Prostate gland (tissue), 2 donors: ENCODE measurements at regions not wholly inside any gene's neighbourhood (a gene's known extent, or its start where the extent isn't known, plus 50 kb on each side); places are given as distances from the start of the nearest gene placed in this dataset.

Experiments used
- CTCF ChIP-seq, 4 experiments: fragments of 200-600 bp in 2 of 4; fragments of 450-650 bp in 2 of 4; sonication (generic) in 2 of 4; IDR thresholded peaks; 1 replicate in 3 of 4; 2 replicates in 1 of 4; pipeline ENCODE4 v1.5.1; 2016 to 2019; ENCODE audit warnings: antibody characterized with exemption in 4 of 4, mild to moderate bottlenecking in 2 of 4, moderate library complexity in 2 of 4
- POLR2A ChIP-seq: fragments of 450-650 bp; IDR thresholded peaks from one replicate; pipeline ENCODE4 v1.6.1; 2016; ENCODE audit warnings: antibody characterized with exemption, mild to moderate bottlenecking
- POLR2AphosphoS5 ChIP-seq: sonication (generic); formaldehyde crosslinking; IDR thresholded peaks from one replicate; pipeline ENCODE4 v1.6.1; 2017; ENCODE audit warnings: antibody characterized with exemption

GRCh38 chr4:52247941-52248340, 196.8 kb downstream of the SPATA18 start:
- no peak for TF ChIP-seq POLR2AphosphoS5
- no peak for TF ChIP-seq CTCF (IDR thresholded peaks at IDR 0.05)
- TF ChIP-seq POLR2A = no peak
